HL-60 (cell line): ENCODE measurements at regions not wholly inside any gene's neighbourhood (a gene's known extent, or its start where the extent isn't known, plus 50 kb on each side); places are given as distances from the start of the nearest gene placed in this dataset.

Experiments
- DNase-seq, 2 experiments: peaks; one replicate each; pipeline ENCODE4 v3.0.0-alpha.2; 2010 to 2020; ENCODE audit warnings: low read depth in 1 of 2, low spot score in 1 of 2
- H3K27ac ChIP-seq: fragments of 250-450 bp; sonication (Bioruptor Pico); replicated peaks from 2 replicates; pipeline ENCODE4 v1.5.1; 2020; ENCODE audit warnings: mild to moderate bottlenecking, moderate library complexity
- H3K27me3 ChIP-seq: fragments of 250-450 bp; sonication (Bioruptor Pico); 2 replicates; pipeline ENCODE4 v1.5.1; 2021; ENCODE audit warnings: mild to moderate bottlenecking, moderate library complexity; ENCODE audit not compliant: insufficient read depth, poor library complexity, severe bottlenecking
- H3K4me3 ChIP-seq: replicated peaks from 2 replicates; pipeline ENCODE4 v1.5.1; 2011; ENCODE audit warnings: mild to moderate bottlenecking, control low read depth, low read length; ENCODE audit not compliant: insufficient read depth
- CTCF ChIP-seq: IDR thresholded peaks from one replicate; pipeline ENCODE4 v1.5.1; 2011; ENCODE audit warnings: low read length, control low read depth, inconsistent platforms; ENCODE audit not compliant: insufficient read depth
- GABPA ChIP-seq: IDR thresholded peaks from 2 replicates; pipeline ENCODE4 v1.6.1; 2012; ENCODE audit warnings: low read depth
- POLR2AphosphoS5 ChIP-seq: IDR thresholded peaks from 2 replicates; pipeline ENCODE4 v1.6.1; 2012; ENCODE audit warnings: low read depth
- REST ChIP-seq: IDR thresholded peaks from 2 replicates; pipeline ENCODE4 v1.6.1; 2012; ENCODE audit warnings: low read depth; ENCODE audit not compliant: insufficient replicate concordance
- SPI1 ChIP-seq: IDR thresholded peaks from 2 replicates; pipeline ENCODE4 v1.6.1; 2012; ENCODE audit warnings: low read depth, mild to moderate bottlenecking, borderline replicate concordance

GRCh38 chr3:55243678-55244077, 243.4 kb downstream of the WNT5A start:
- H3K4me3 ChIP-seq: no peak overlapping the region
- H3K27ac ChIP-seq: no peak overlapping the region
- no peak for DNase-seq
- no peaks in the 10 kb centered on the region for H3K27me3 ChIP-seq
- no peak for TF ChIP-seq GABPA

- H3K27me3 ChIP-seq: no peaks in the 10 kb centered on the region
- no peak overlapping the region for H3K4me3 ChIP-seq
These were observed 244.2 kb downstream of the WNT5A start for GRCh38 chr3:55242921-55243320.

GRCh38 chr3:55241098-55241497, 246.0 kb downstream of the WNT5A start:
- DNase-seq: no peak
- Histone ChIP-seq H3K4me3 (no peak overlapping the region), H3K27me3 (no peaks in the 10 kb centered on the region), H3K27ac (no peak overlapping the region)
- TF ChIP-seq POLR2AphosphoS5 (no peak), GABPA (no peak), CTCF (no peak), REST (no peak), SPI1 (no peak)

More at GRCh38 chr3:55242921-55243320, 244.2 kb downstream of the WNT5A start:
- no peak overlapping the region for H3K27ac ChIP-seq
- DNase-seq: no peak
- no peak for TF ChIP-seq GABPA
- TF ChIP-seq POLR2AphosphoS5: no peak
- TF ChIP-seq CTCF: no peak
- TF ChIP-seq SPI1: no peak
- no peak for TF ChIP-seq REST

- H3K27ac ChIP-seq: no peak overlapping the region
- no peak for DNase-seq
- no peaks in the 10 kb centered on the region for H3K27me3 ChIP-seq
- H3K4me3 ChIP-seq: no peak overlapping the region
- TF ChIP-seq REST (no peak), GABPA (no peak), SPI1 (no peak), CTCF (no peak), POLR2AphosphoS5 (no peak)
These were observed 251.7 kb downstream of the WNT5A start for GRCh38 chr3:55235416-55235815.
